B cell (primary cell): ENCODE measurements at regions not wholly inside any gene's neighbourhood (a gene's known extent, or its start where the extent isn't known, plus 50 kb on each side); places are given as distances from the start of the nearest gene placed in this dataset.
"Not testable (repeated sequence)": the region's sequence is repeated elsewhere in the genome, so short reads cannot be mapped to it uniquely, and the experiment has no call there.

Source experiments
- ATAC-seq: fragments of 200-7000 bp; cut with Tn5 transposase; one replicate; pipeline ENCODE4 v1.10.0; 2021; ENCODE audit warnings: low read depth, mild to moderate bottlenecking, moderate number of reproducible peaks, moderate library complexity
- CTCF ChIA-PET: fragments of 350-600 bp; sonication (Branson Sonifier 250); formaldehyde crosslinking; loops from one replicate; lab custom pipeline; 2021; ENCODE audit warnings: antibody characterized with exemption, inconsistent platforms; lab: Charles Lee
- POLR2A ChIA-PET: fragments of 350-600 bp; sonication (Branson Sonifier 250); formaldehyde crosslinking; loops from one replicate; lab custom pipeline; 2021; ENCODE audit warnings: antibody characterized with exemption; lab: Charles Lee
- DNase-seq: peaks from one replicate; pipeline ENCODE4 v3.0.0; 2013
- H2AFZ ChIP-seq: 2 replicates; pipeline ENCODE4 v1.6.1; 2012; ENCODE audit warnings: mild to moderate bottlenecking, low read depth, low read length; ENCODE audit not compliant: insufficient read depth, poor library complexity, severe bottlenecking
- H3K27ac ChIP-seq, 2 donors: 1 replicate in 1 of 2; 2 replicates in 1 of 2; pipeline ENCODE4 v1.5.1; 2012 to 2013; ENCODE audit warnings: low read length in 2 of 2, mild to moderate bottlenecking in 2 of 2, moderate library complexity in 1 of 2
- H3K27me3 ChIP-seq, 4 experiments: fragments of 200-600 bp in 1 of 4; sonication (generic) in 1 of 4; replicated peaks in 1 of 4; 1 replicate in 2 of 4; 2 replicates in 2 of 4; pipeline versions ENCODE4 v1.6.1 to v1.7.0; 2013 to 2016; ENCODE audit warnings: low read length in 3 of 4, mild to moderate bottlenecking in 2 of 4, mixed read lengths in 1 of 4, moderate library complexity in 1 of 4; ENCODE audit not compliant: insufficient read depth in 4 of 4, control insufficient read depth in 3 of 4; ENCODE audit errors: control extremely low read depth in 1 of 4
- H3K36me3 ChIP-seq, 2 experiments: replicated peaks in 1 of 2; 1 replicate in 1 of 2; 2 replicates in 1 of 2; pipeline versions ENCODE4 v1.6.1 to v1.7.1; 2013; ENCODE audit warnings: low read length in 1 of 2; ENCODE audit not compliant: insufficient read depth in 2 of 2, control insufficient read depth in 1 of 2; ENCODE audit errors: control extremely low read depth in 1 of 2, extremely low read depth in 1 of 2
- H3K4me1 ChIP-seq, 2 donors: fragments of 200-600 bp in 1 of 2; sonication (generic) in 1 of 2; 1 replicate in 1 of 2; 2 replicates in 1 of 2; pipeline versions ENCODE4 v1.5.1 to v1.6.1; 2013 to 2017; ENCODE audit warnings: low read length in 2 of 2; ENCODE audit not compliant: control insufficient read depth in 2 of 2, insufficient read depth in 2 of 2
- H3K4me2 ChIP-seq: replicated peaks from 2 replicates; pipeline ENCODE3; 2012; ENCODE audit warnings: mild to moderate bottlenecking, low read depth, low read length; ENCODE audit not compliant: poor library complexity, severe bottlenecking
- H3K4me3 ChIP-seq, 5 experiments: fragments of 200-600 bp in 1 of 5; sonication (generic) in 1 of 5; 1 replicate in 3 of 5; 2 replicates in 2 of 5; pipeline versions ENCODE4 v1.5.1 to v1.7.0; 2011 to 2016; ENCODE audit warnings: low read length in 4 of 5, mild to moderate bottlenecking in 4 of 5, low read depth in 2 of 5, control low read depth in 1 of 5, moderate library complexity in 1 of 5; ENCODE audit not compliant: insufficient read depth in 1 of 5; ENCODE audit errors: control extremely low read depth in 1 of 5, extremely low read depth in 1 of 5
- H3K79me2 ChIP-seq: fragments of 200-600 bp; sonication (generic); one replicate; pipeline ENCODE4 v1.6.0; 2016; ENCODE audit warnings: low read length; ENCODE audit not compliant: control insufficient read depth, insufficient read depth
- H3K9ac ChIP-seq: fragments of 200-600 bp; sonication (generic); 2 replicates; pipeline ENCODE4 v1.6.1; 2017; ENCODE audit warnings: mild to moderate bottlenecking, low read length, moderate library complexity
- H3K9me3 ChIP-seq, 3 donors: one replicate each; pipeline versions ENCODE4 v1.6.1 to v1.7.1; 2013; ENCODE audit warnings: low read length in 2 of 3; ENCODE audit not compliant: control insufficient read depth in 2 of 3, insufficient read depth in 1 of 3; ENCODE audit errors: control extremely low read depth in 1 of 3
- H4K20me1 ChIP-seq: 2 replicates; pipeline ENCODE4 v1.6.0; 2012; ENCODE audit warnings: mild to moderate bottlenecking, low read length; ENCODE audit not compliant: insufficient read depth, control insufficient read depth, poor library complexity, severe bottlenecking
- H3K27ac Mint-ChIP-seq: one replicate; pipeline ENCODE4 v1.8.0; 2021; ENCODE audit warnings: mixed read lengths
- H3K27me3 Mint-ChIP-seq: one replicate; pipeline ENCODE4 v1.8.0; 2021; ENCODE audit warnings: mixed read lengths
- H3K4me1 Mint-ChIP-seq: one replicate; pipeline ENCODE4 v1.8.0; 2021; ENCODE audit warnings: mixed read lengths
- H3K4me3 Mint-ChIP-seq: one replicate; pipeline ENCODE4 v1.8.0; 2021; ENCODE audit warnings: mixed read lengths
- H3K9me3 Mint-ChIP-seq: one replicate; pipeline ENCODE4 v1.8.0; 2022; ENCODE audit warnings: mixed read lengths; ENCODE audit not compliant: insufficient read depth
- CTCF ChIP-seq: fragments of 200-600 bp; IDR thresholded peaks from one replicate; pipeline ENCODE4 v1.8.0; 2022; ENCODE audit warnings: antibody characterized with exemption, mild to moderate bottlenecking
- EZH2 ChIP-seq: IDR thresholded peaks from 2 replicates; pipeline ENCODE4 v1.6.1; 2012; ENCODE audit warnings: borderline replicate concordance, low read depth, mild to moderate bottlenecking, moderate library complexity, low read length; ENCODE audit not compliant: insufficient read depth, poor library complexity, severe bottlenecking
- WGBS: methylation state at CpG from one replicate; pipeline ENCODE4 v1.1.5; 2013; ENCODE audit warnings: missing lambda C conversion rate; ENCODE audit not compliant: insufficient coverage; 5-methylcytosine and 5-hydroxymethylcytosine counted together
- intact Hi-C: fragments of 100-400 bp; cut with micrococcal nuclease; formaldehyde crosslinking; loops from one replicate; pipeline ENCODE4 v1.10.0; 2022

GRCh38 chr10:30199376-30200016 lies 140.1 kb upstream of the JCAD start:
- Histone ChIP-seq H4K20me1 (no peaks in the 10 kb centered on the region), H3K9ac (no peak overlapping the region), H3K36me3 (no peaks in the 10 kb centered on the region), H3K4me3 (no peak overlapping the region), H3K4me1 (no peaks in the 10 kb centered on the region), H3K79me2 (no peaks in the 10 kb centered on the region), H2AFZ (no peak overlapping the region), H3K9me3 (peaks cover 3 to 13% (median 4%) of the 10 kb centered on the region in 3 donors), H3K27ac (no peak overlapping the region), H3K4me2 (no peak overlapping the region), H3K27me3 (no peaks in the 10 kb centered on the region)
- 78% methylated on average over 3 of the region's 6 CpGs for WGBS
- Mint-ChIP-seq H3K9me3 (no peaks in the 10 kb centered on the region), H3K27ac (no peak overlapping the region), H3K4me3 (no peak overlapping the region), H3K4me1 (no peaks in the 10 kb centered on the region), H3K27me3 (peaks cover 18% of the 10 kb centered on the region)
- DNase-seq (no peak), ATAC-seq (no peak)
- ChIA-PET POLR2A (no interaction called here), CTCF (interaction anchor here (1.1 kb wide), 1 partner anchor 391 kb away, joined by 3 read pairs; no protein-coding TSS in a partner anchor)
- intact Hi-C loops = no loop called here
- TF ChIP-seq CTCF (no peak), EZH2 (no peak)

DNA sequence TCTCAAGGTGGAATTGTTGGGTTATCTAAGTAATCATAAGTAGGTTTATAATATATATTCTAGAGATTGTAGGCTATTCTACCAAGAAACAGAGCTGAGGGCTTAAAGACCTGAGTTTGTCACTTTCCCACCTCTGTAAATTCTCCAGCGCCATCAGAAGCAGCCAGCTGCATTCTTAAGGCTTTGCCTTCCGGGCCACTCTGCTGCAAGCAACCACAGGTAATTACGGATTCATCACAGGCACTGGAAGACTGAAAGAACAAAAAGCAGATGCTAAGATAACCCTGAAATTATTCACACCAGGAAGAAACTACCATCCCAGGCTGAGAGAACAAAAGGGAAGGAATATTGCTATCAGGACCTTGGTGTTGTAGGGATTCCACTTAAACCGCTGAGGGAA lies 137.8 kb upstream of the JCAD start:
- Histone ChIP-seq H3K36me3 (no peaks in the 10 kb centered on the region), H3K9me3 (no peaks in the 10 kb centered on the region), H3K79me2 (no peaks in the 10 kb centered on the region), H3K4me2 (no peak overlapping the region), H4K20me1 (no peaks in the 10 kb centered on the region), H3K27me3 (no peaks in the 10 kb centered on the region), H3K27ac (no peak overlapping the region), H3K9ac (no peak overlapping the region), H2AFZ (no peak overlapping the region), H3K4me3 (no peak overlapping the region), H3K4me1 (no peaks in the 10 kb centered on the region)
- 98% methylated on average over 4 of the region's 4 CpGs for WGBS
- no peak for DNase-seq
- Mint-ChIP-seq H3K27me3 (peaks cover 18% of the 10 kb centered on the region), H3K27ac (no peak overlapping the region), H3K9me3 (peaks cover 2% of the 10 kb centered on the region), H3K4me3 (no peak overlapping the region), H3K4me1 (no peaks in the 10 kb centered on the region)
- no peak for ATAC-seq
- CTCF ChIA-PET = no interaction called here
- TF ChIP-seq CTCF = no peak
- TF ChIP-seq EZH2 = no peak
- POLR2A ChIA-PET = no interaction called here
- intact Hi-C loops = no loop called here

DNA sequence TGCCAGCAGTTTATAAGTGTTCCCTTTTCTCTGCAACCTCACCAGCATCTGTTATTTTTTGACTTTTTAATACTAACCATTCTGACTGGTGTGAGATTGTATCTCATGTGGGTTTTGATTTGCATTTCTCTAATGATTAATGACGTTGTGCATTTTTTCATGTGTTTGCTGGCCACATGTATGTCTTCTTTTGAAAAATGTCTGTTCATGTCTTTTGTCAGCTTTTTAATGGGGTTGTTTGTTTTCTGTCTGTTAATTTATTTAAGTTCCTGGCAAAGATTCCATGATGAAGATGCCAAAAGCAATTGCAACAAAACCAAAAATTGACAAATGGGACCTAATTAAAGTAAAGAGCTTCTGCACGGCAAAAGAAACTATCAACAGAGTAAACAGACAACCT lies 137.2 kb upstream of the JCAD start:
- H3K9me3 Mint-ChIP-seq, H3K36me3 ChIP-seq, CTCF ChIA-PET, H3K27ac ChIP-seq, H2AFZ ChIP-seq, H3K4me1 ChIP-seq, H3K27ac Mint-ChIP-seq, ATAC-seq, H3K4me2 ChIP-seq, H3K4me3 ChIP-seq, H4K20me1 ChIP-seq, DNase-seq, H3K9me3 ChIP-seq, H3K27me3 ChIP-seq, intact Hi-C loops, H3K4me1 Mint-ChIP-seq, H3K9ac ChIP-seq, H3K79me2 ChIP-seq, H3K4me3 Mint-ChIP-seq, POLR2A ChIA-PET: not testable (repeated sequence)
- WGBS = no CpG with 5 or more reads among the region's 2 CpGs
- H3K27me3 Mint-ChIP-seq = peaks cover 18% of the 10 kb centered on the region
